ENCODE measurements at regions not wholly inside any gene's neighbourhood (a gene's known extent, or its start where the extent isn't known, plus 50 kb on each side); places are given as distances from the start of the nearest gene placed in this dataset.
"Not testable (repeated sequence)": the region's sequence is repeated elsewhere in the genome, so short reads cannot be mapped to it uniquely, and the experiment has no call there.

- no peak for DNase-seq (ENCODE audit: low spot score)
Measured at GRCh38 chr6:168255283-168255881, 64.2 kb downstream of the DACT2 start.

- no peak for DNase-seq (ENCODE audit: low spot score)
Measured at GRCh38 chr6:168252267-168252666, 67.3 kb downstream of the DACT2 start.

DNA sequence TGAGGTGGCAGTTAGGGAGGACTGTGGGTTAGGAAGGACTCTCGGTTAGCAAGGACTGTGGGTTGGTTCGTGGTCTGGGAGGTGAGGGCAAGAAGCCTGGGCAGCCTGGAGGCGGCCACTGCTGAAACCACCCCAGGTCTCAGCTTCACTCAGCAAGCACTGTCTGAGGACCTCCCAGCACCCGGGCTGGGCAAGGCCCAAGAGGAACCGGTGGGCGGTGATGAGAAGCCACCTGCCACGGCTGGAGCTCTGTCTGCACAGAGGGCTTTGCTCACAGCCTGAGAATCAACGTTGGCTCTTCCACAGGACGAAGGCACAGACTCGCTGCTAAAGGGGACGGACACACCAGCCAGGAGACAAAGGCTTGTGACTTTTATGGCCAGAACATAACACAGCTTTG lies 69.3 kb downstream of the DACT2 start:
- no peak for DNase-seq (ENCODE audit: low spot score)

DNA sequence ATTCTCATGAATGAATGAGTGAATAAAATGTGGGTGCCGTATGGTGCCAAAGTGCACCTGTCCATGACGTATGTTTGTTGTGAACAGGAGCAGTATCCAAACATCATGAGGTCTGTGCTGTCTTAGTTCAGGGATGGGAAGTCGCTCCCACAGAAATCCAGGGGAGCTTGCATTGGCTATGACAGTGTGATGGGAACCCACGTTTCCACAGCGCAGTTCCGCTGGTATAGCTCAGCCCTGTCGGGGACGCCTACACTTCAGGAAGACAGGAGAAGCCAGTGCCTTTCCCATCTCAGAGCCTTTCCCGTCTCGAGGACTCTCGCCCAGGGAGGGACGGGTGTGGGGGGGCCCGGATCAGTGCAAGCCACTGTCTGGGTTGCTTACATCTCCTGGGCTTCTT lies 69.8 kb downstream of the DACT2 start:
- no peak for DNase-seq (ENCODE audit: low spot score)

DNA sequence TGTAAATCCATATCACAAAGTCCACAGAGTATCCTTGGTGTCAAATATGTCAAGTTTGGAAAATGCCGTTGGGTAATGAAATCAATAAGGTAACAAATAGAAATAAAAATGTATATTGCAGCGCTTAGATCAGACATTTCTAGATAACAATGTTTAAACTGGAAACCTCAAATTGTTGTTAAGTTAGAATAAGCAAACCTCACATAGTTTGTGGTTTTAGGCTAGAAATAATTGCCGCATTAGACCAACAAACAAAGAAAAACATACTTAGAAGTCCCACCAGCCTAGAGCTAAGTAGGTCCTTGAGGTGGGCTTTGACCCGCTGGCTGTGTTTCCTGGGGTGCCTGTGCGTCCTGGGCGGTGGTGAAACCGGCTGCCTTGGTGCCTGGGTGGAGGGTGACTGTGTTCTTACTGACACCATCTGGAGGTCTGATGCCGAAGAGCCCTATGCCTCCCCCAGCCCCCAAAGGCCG lies 71.4 kb downstream of the DACT2 start:
- DNase-seq (ENCODE audit: low spot score) = peak; percentile 2

- DNase-seq (ENCODE audit: low spot score) = peak; percentile 46
Measured at GRCh38 chr6:168247443-168248147, 72.0 kb downstream of the DACT2 start.

DNA sequence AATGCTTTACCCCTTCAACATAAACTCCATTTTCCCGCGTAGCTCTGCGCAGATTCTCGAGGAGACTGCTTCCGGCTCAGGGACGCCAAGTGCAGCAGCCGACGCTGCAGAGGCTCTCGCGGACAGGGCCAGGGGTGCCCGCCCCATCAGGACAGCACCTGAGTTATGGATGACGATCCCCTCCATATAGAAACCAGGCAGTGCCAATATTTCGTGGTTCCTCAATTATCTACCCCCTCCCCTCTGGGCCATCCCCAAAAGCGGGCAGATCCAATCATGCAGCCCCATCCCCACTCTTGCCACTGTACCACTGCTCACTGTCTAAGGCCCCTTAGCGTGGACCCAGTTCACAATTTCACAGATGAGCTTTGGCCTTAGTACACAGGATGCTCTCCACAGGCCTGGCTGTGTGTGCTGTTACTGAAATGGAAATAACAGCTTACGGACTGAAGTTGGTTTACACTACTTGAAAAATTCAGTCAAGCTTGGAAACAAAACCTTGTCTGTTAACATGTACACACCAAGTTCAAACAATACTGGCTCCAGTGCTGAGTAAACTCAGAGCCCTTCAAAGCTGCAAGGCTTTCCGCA lies 74.5 kb downstream of the DACT2 start:
- DNase-seq (ENCODE audit: low spot score) = no peak

DNA sequence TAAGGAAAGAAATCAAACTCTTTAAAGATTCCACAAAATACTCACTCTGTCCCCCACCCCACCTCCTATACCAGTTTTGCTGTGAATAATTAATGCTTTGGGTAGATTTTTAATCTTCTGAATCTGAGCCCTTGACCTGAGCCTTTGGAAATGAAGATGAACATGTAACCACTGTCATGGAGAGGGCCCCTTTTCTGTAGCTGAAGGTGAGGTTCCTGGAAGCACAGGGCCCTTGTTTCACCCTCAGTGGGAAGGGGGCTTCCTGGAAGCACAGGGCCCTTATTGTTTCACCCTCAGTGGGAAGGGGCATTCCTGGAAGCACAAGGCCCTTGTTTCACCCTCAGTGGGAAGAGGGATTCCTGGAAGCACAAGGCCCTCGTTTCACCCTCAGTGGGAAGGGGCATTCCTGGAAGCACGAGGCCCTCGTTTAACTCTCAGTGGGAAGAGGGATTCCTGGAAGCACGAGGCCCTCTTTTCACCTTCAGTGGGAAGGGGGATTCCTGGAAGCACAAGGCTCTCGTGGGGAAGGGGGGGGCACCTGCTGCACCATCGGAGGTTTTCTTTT lies 75.7 kb downstream of the DACT2 start:
- no peak for DNase-seq (ENCODE audit: low spot score)

GRCh38 chr6:168242940-168243225 lies 76.7 kb downstream of the DACT2 start:
- no peak for DNase-seq (ENCODE audit: low spot score)

- no peak for DNase-seq (ENCODE audit: low spot score)
Measured at GRCh38 chr6:168242111-168242939, 77.3 kb downstream of the DACT2 start.

- no peak for DNase-seq (ENCODE audit: low spot score)
Measured at GRCh38 chr6:168240160-168240559, 79.4 kb downstream of the DACT2 start.

DNA sequence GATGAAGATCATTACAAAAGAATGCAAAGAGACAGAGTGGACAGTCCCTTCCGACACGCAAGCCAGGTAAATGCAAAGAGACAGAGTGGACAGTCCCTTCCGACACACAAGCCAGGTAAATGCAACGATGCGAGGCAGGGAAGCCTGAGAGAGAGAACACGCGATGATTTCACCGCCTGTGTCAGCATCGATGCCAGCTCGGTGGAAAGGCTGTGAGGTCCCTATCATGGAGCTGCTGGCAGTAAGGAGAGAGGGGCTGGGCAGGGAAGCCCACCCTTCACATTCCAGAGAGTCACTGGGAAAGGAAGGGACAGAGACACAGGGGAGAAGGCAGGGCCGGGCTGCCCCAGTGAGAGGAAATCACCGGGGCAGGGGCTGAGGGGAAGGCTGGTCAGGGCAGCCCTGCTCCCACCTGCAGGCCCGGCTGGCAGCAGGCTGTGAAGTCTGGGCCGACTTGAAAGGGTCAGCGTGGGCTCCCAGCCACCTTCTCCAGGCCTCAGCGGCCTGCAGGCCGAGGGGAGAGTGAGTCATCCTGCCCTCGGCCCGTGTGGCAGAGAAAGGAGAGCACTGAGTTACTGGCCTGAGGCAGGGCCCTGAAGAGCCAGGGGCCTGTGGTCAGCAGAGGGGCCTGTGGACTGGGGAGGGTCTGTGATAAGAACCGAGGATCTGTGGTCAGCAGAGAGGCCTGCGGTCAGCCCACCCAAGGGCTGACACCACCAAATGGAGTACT lies 80.4 kb downstream of the DACT2 start:
- no peak for DNase-seq (ENCODE audit: low spot score)

DNA sequence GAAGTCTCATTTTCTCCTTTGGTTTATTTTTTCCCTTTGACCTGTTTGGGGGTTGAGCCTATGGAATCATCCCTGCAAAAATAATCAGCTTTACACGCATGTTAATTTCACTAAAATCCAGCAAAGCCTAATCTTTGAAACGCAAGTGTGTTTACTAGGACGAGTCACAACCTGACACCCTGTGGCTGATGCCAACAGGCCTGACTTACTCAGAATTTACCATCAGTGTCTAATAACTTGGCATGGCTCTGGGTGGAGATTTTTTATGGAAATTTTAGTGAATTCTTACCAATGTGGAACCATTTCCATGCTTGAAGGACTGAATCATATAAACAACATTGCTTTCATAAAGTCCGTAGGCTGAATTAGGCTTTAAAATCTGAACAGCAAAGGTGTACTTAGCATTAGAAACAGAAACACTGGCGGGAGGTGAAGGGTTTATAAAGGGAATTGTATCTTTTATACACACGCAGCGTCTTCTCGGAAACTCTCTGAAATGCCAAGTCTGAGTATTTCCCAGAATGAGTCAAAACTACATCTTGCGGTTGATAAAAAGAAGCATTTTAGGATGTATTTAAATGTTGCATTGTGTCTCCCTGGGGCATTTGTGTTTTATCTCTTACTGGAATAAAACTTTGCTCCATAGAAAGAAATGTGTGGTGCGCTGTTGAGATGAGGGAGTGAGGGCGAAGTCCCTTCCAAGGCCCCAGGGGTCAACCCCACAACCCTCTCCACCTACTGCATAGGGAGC lies 81.2 kb downstream of the DACT2 start:
- DNase-seq (ENCODE audit: low spot score) = no peak

- not testable (repeated sequence) for DNase-seq (ENCODE audit: low spot score)
Measured at GRCh38 chr6:168233875-168234213, 85.7 kb downstream of the DACT2 start.

DNA sequence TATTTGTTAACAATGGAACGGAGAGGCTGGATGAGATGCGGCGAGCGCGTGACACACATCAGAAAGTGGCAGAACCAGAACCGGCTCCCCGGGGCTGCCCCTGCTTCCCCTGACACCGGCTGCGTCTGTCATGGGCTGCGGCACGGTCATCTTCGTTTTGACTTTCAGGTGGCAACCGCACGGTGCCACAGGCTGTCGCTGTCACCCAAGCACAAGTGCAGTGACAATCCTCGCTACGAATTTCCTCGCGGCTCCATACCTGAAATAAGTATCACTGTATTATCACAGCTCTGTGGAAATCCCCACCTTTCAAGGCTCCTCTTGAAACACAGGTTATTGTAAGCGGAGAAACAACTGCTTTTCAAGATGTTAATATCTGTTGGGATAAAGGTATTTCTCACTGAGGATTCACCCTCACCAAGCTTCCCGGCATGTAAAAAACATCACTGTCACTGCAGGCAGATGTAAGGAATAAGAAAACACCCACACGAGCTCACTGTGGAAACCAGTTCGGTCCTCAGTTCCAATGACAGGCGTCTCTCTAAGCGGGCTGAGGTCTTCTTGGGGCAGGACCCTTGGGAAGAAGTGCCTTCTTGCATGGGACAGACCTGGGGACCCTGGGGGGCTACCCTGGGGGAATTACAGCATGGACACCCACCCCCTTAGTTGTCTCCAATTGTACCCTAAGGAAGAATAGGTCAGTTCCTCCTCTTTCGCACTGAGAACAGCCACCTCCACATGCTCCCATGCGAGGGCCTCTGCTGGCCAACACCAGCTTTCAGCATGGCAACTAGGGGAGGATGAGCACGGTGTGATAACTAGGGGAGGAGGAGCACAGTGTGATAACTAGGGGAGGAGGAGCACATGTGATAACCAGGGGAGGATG lies 86.3 kb downstream of the DACT2 start:
- no peak for DNase-seq (ENCODE audit: low spot score)

- DNase-seq (ENCODE audit: low spot score) = no peak
Measured at GRCh38 chr6:168232528-168232927, 87.0 kb downstream of the DACT2 start.

DNA sequence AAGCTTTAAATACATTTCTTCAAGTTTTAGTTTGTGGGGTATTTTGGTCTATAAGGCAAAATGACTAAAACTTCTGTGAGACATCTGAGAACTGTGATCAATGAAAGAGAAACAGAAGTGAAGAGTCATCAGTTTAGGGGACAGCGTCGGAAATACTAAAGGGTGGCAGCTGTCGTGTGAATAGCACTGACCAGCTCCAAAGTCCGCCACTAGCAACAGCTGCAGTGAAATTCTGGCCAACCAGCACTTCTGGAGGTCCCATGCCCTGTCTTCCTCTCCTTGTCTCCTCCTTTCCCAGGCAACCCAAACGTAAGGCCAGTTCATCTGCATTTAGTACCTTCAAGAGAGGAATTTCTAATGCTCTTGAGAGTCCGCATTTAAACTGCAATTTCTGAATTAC lies 87.5 kb downstream of the DACT2 start:
- DNase-seq (ENCODE audit: low spot score) = no peak

- no peak for DNase-seq (ENCODE audit: low spot score)
Measured at GRCh38 chr6:168231393-168231957, 88.1 kb downstream of the DACT2 start.

DNA sequence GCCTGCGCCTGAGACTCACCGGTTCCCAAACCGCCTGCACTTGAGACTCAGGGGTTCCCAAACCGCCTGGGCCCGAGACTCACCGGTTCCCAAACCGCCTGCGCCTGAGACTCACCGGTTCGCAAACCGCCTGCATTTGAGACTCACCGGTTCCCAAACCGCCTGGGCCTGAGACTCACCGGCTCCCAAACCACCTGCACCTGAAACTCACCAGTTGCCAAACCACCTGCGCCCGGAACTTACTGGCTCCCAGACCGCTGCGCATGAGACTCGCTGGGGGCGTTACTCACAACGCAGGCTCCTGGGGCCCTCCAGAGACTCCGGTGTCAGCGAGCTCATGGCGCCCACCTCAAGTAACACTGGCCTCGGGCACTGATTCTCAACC lies 90.2 kb downstream of the DACT2 start:
- no peak for DNase-seq (ENCODE audit: low spot score)
